MCF 10A (cell line): ENCODE measurements at regions not wholly inside any gene's neighbourhood (a gene's known extent, or its start where the extent isn't known, plus 50 kb on each side); places are given as distances from the start of the nearest gene placed in this dataset.
A peak's percentile ranks its signal among the peaks of the same experiment; 100 is the strongest.

Source experiments
- BruUV-seq: library from RNA; stranded (reverse); fragments of 400-500 nt; replicated peaks from 2 replicates; lab custom pipeline; 2021; lab: Mats Ljungman, UMichigan
- CTCF ChIA-PET: fragments of 300-600 bp; sonication (Branson Sonifier 250); formaldehyde crosslinking; extraction: SDS; loops from one replicate; lab custom pipeline; 2021; ENCODE audit warnings: antibody characterized with exemption, inconsistent platforms; lab: Yijun Ruan, JAX
- POLR2A ChIA-PET: fragments of 300-600, 350-650 bp; sonication (Branson Sonifier 250); formaldehyde crosslinking; extraction: SDS; loops from one replicate; lab custom pipeline; 2020; ENCODE audit warnings: antibody characterized with exemption, inconsistent platforms; lab: Yijun Ruan, JAX
- DNase-seq: peaks from one replicate; pipeline ENCODE4 v3.0.0-alpha.2; 2018; ENCODE audit not compliant: unreplicated experiment
- H3K27ac Mint-ChIP-seq: one replicate; pipeline ENCODE4 v1.8.0; 2022; ENCODE audit warnings: mild to moderate bottlenecking, low read depth, mixed read lengths; ENCODE audit not compliant: unreplicated experiment
- H3K27me3 Mint-ChIP-seq: one replicate; pipeline ENCODE4 v1.8.0; 2022; ENCODE audit warnings: mixed read lengths; ENCODE audit not compliant: insufficient read depth, unreplicated experiment
- H3K36me3 Mint-ChIP-seq: one replicate; pipeline ENCODE4 v1.8.0; 2022; ENCODE audit warnings: mild to moderate bottlenecking, moderate library complexity, mixed read lengths; ENCODE audit not compliant: insufficient read depth, unreplicated experiment
- H3K4me1 Mint-ChIP-seq: one replicate; pipeline ENCODE4 v1.8.0; 2022; ENCODE audit warnings: mixed read lengths; ENCODE audit not compliant: insufficient read depth, unreplicated experiment
- H3K4me3 Mint-ChIP-seq: one replicate; pipeline ENCODE4 v1.8.0; 2022; ENCODE audit warnings: mild to moderate bottlenecking, moderate library complexity, mixed read lengths; ENCODE audit not compliant: unreplicated experiment
- H3K9me3 Mint-ChIP-seq: one replicate; pipeline ENCODE4 v1.8.0; 2022; ENCODE audit warnings: mixed read lengths; ENCODE audit not compliant: unreplicated experiment
- CTCF ChIP-seq: fragments of 200-600 bp; IDR thresholded peaks from one replicate; pipeline ENCODE4 v1.8.0; 2022; ENCODE audit warnings: antibody characterized with exemption, mild to moderate bottlenecking; ENCODE audit not compliant: unreplicated experiment
- intact Hi-C: fragments of 100-400 bp; cut with micrococcal nuclease; formaldehyde crosslinking; loops from 2 replicates; pipeline ENCODE4 v1.14.1; 2022

- H3K36me3 Mint-ChIP-seq, result no peaks in the 10 kb centered on the region
These were observed 57.8 kb upstream of the ARID1B start for GRCh38 chr6:156719395-156719719.

GRCh38 chr6:156718647-156719394, 58.4 kb upstream of the ARID1B start:
- Mint-ChIP-seq H3K4me1 (peaks cover 22% of the 10 kb centered on the region), H3K36me3 (no peaks in the 10 kb centered on the region), H3K27ac (peak overlapping the region; percentile 97), H3K9me3 (no peaks in the 10 kb centered on the region), H3K27me3 (no peaks in the 10 kb centered on the region), H3K4me3 (peak overlapping the region; percentile 68)
- POLR2A ChIA-PET, result interaction anchor here (0.6 to 5.0 kb wide), 10 partner anchors 18 to 1403 kb away, joined by 3 to 196 read pairs (median 8); partner anchors contain the start of gene ARID1B
- TF ChIP-seq CTCF, result no peak
- CTCF ChIA-PET, result interaction anchor here (0.5 to 1.2 kb wide), 4 partner anchors 12 to 66 kb away, joined by 3 to 4 read pairs (median 4); no protein-coding TSS in a partner anchor
- intact Hi-C loops, result no loop called here
- no TSS peak for BruUV-seq
- DNase-seq, result peak; percentile 93

More at GRCh38 chr6:156719395-156719719, 57.8 kb upstream of the ARID1B start:
- no peak for TF ChIP-seq CTCF
- peaks cover 22% of the 10 kb centered on the region for H3K4me1 Mint-ChIP-seq
- H3K27ac Mint-ChIP-seq, result peak overlapping the region; percentile 97
- ChIA-PET POLR2A (interaction anchor here (0.6 to 5.0 kb wide), 12 partner anchors 13 to 1404 kb away, joined by 3 to 196 read pairs (median 10); partner anchors contain the start of gene ARID1B), CTCF (interaction anchor here (0.5 to 1.2 kb wide), 4 partner anchors 12 to 66 kb away, joined by 3 to 4 read pairs (median 4); no protein-coding TSS in a partner anchor)
- no TSS peak for BruUV-seq
- no peak for DNase-seq
- intact Hi-C loops, result no loop called here
- no peaks in the 10 kb centered on the region for H3K27me3 Mint-ChIP-seq
- peak overlapping the region; percentile 68 for H3K4me3 Mint-ChIP-seq
- no peaks in the 10 kb centered on the region for H3K9me3 Mint-ChIP-seq

- CTCF ChIA-PET, result interaction anchor here (0.6 kb wide), 1 partner anchor 182 kb away, joined by 3 read pairs; no protein-coding TSS in a partner anchor
- BruUV-seq, result no TSS peak
- no peak for DNase-seq
- Mint-ChIP-seq H3K27me3 (no peaks in the 10 kb centered on the region), H3K36me3 (no peaks in the 10 kb centered on the region), H3K9me3 (no peaks in the 10 kb centered on the region), H3K4me1 (peaks cover 22% of the 10 kb centered on the region), H3K4me3 (no peak overlapping the region), H3K27ac (no peak overlapping the region)
- POLR2A ChIA-PET, result interaction anchor here (5.0 kb wide), 1 partner anchor 60 kb away, joined by 196 read pairs; the partner anchor contains the start of gene ARID1B
- no peak for TF ChIP-seq CTCF
- intact Hi-C loops, result no loop called here
These were observed 59.6 kb upstream of the ARID1B start for GRCh38 chr6:156717542-156717941.

- no peak for DNase-seq
- ChIA-PET CTCF (no interaction called here), POLR2A (no interaction called here)
These were observed 61.3 kb upstream of the ARID1B start for GRCh38 chr6:156715839-156716238.

More at GRCh38 chr6:156715839-156716238, 61.3 kb upstream of the ARID1B start:
- no peak for TF ChIP-seq CTCF
- BruUV-seq, result no TSS peak
- Mint-ChIP-seq H3K9me3 (no peaks in the 10 kb centered on the region), H3K36me3 (no peaks in the 10 kb centered on the region), H3K4me1 (peaks cover 8% of the 10 kb centered on the region), H3K4me3 (no peak overlapping the region), H3K27ac (no peak overlapping the region), H3K27me3 (no peaks in the 10 kb centered on the region)
- intact Hi-C loops, result no loop called here
